CD4-positive, alpha-beta T cell (primary cell): ENCODE measurements at regions not wholly inside any gene's neighbourhood (a gene's known extent, or its start where the extent isn't known, plus 50 kb on each side); places are given as distances from the start of the nearest gene placed in this dataset.

Experiments used
- ATAC-seq: fragments of 200-7000 bp; cut with Tn5 transposase; one replicate; pipeline ENCODE4 v1.10.0; 2022; ENCODE audit warnings: mild to moderate bottlenecking; ENCODE audit not compliant: poor library complexity
- CTCF ChIA-PET: fragments of 350-600 bp; sonication (Branson Sonifier 250); formaldehyde crosslinking; loops from one replicate; lab custom pipeline; 2021; ENCODE audit warnings: antibody characterized with exemption, inconsistent platforms; lab: Charles Lee
- POLR2A ChIA-PET: fragments of 350-600 bp; sonication (Branson Sonifier 250); formaldehyde crosslinking; loops from one replicate; lab custom pipeline; 2021; ENCODE audit warnings: antibody characterized with exemption, inconsistent platforms; lab: Charles Lee
- DNase-seq, 14 experiments: peaks; one replicate each; pipeline ENCODE4 v3.0.0-alpha.2; 2013 to 2020; ENCODE audit warnings: mixed read lengths in 2 of 14
- H3K27ac ChIP-seq, 2 donors: one replicate each; pipeline versions ENCODE4 v1.5.1 to v1.7.0; 2013; ENCODE audit warnings: low read length in 2 of 2, low read depth in 1 of 2, mild to moderate bottlenecking in 1 of 2
- H3K27me3 ChIP-seq, 2 experiments: 1 replicate in 1 of 2; 2 replicates in 1 of 2; pipeline versions ENCODE4 v1.6.1 to v1.7.0; 2013; ENCODE audit warnings: low read length in 2 of 2, control low read depth in 1 of 2, mild to moderate bottlenecking in 1 of 2, moderate library complexity in 1 of 2; ENCODE audit not compliant: insufficient read depth in 2 of 2, control insufficient read depth in 1 of 2
- H3K36me3 ChIP-seq: one replicate; pipeline ENCODE4 v1.6.1; 2013; ENCODE audit warnings: low read length, control low read depth; ENCODE audit not compliant: insufficient read depth
- H3K4me1 ChIP-seq: one replicate; pipeline ENCODE4 v1.6.1; 2013; ENCODE audit warnings: low read length, control low read depth; ENCODE audit not compliant: insufficient read depth
- H3K4me3 ChIP-seq: one replicate; pipeline ENCODE4 v1.5.1; 2013; ENCODE audit warnings: mild to moderate bottlenecking, low read length, moderate library complexity
- H3K9me3 ChIP-seq, 2 experiments: 1 replicate in 1 of 2; 2 replicates in 1 of 2; pipeline versions ENCODE4 v1.6.1 to v1.7.0; 2013; ENCODE audit warnings: low read length in 2 of 2, mild to moderate bottlenecking in 2 of 2, control low read depth in 1 of 2, moderate library complexity in 1 of 2; ENCODE audit not compliant: control insufficient read depth in 1 of 2, insufficient read depth in 1 of 2
- H3K27ac Mint-ChIP-seq: one replicate; pipeline ENCODE4 v1.8.0; 2020; ENCODE audit warnings: mixed read lengths
- H3K27me3 Mint-ChIP-seq: one replicate; pipeline ENCODE4 v1.8.0; 2021; ENCODE audit warnings: mixed read lengths
- H3K36me3 Mint-ChIP-seq: one replicate; pipeline ENCODE4 v1.8.0; 2021; ENCODE audit warnings: low read depth, mixed read lengths
- H3K4me1 Mint-ChIP-seq: one replicate; pipeline ENCODE4 v1.8.0; 2021; ENCODE audit warnings: low read depth, mixed read lengths
- H3K4me3 Mint-ChIP-seq: one replicate; pipeline ENCODE4 v1.8.0; 2020; ENCODE audit warnings: mild to moderate bottlenecking, mixed read lengths
- H3K9me3 Mint-ChIP-seq: one replicate; pipeline ENCODE4 v1.8.0; 2020; ENCODE audit warnings: mixed read lengths
- CTCF ChIP-seq: fragments of 200-600 bp; IDR thresholded peaks from one replicate; pipeline ENCODE4 v1.8.0; 2022; ENCODE audit warnings: antibody characterized with exemption, mild to moderate bottlenecking
- intact Hi-C, 2 experiments: fragments of 100-400 bp; cut with DNase I in 1 of 2; cut with micrococcal nuclease in 1 of 2; formaldehyde crosslinking; loops; one replicate each; pipeline versions ENCODE4 v1.15.1 to v1.9.0; 2023 to 2025; cut with DNase I, micrococcal nuclease

GRCh38 chr3:56880720-56881575 is 79.2 kb upstream of the ARHGEF3 start:
- Mint-ChIP-seq H3K36me3 (peaks cover 37% of the 10 kb centered on the region), H3K9me3 (no peaks in the 10 kb centered on the region), H3K27ac (peak overlapping the region; percentile 87), H3K4me3 (no peak overlapping the region), H3K27me3 (no peaks in the 10 kb centered on the region), H3K4me1 (peaks cover 76% of the 10 kb centered on the region)
- POLR2A ChIA-PET = interaction anchor here (1.0 kb wide), 1 partner anchor 36 kb away, joined by 4 read pairs; no protein-coding TSS in a partner anchor
- Histone ChIP-seq H3K9me3 (no peaks in the 10 kb centered on the region), H3K36me3 (peaks cover 16% of the 10 kb centered on the region), H3K27ac (no peak overlapping the region), H3K4me3 (no peak overlapping the region), H3K27me3 (no peaks in the 10 kb centered on the region), H3K4me1 (peaks cover 43% of the 10 kb centered on the region)
- ATAC-seq (no peak), DNase-seq (no peak)
- TF ChIP-seq CTCF = no peak
- intact Hi-C loops = no loop called here
- CTCF ChIA-PET = interaction anchor here (0.6 to 1.0 kb wide), 3 partner anchors 10 to 47 kb away, joined by 3 to 4 read pairs (median 4); no protein-coding TSS in a partner anchor

- Mint-ChIP-seq H3K27ac (peak overlapping the region; percentile 87), H3K36me3 (peaks cover 37% of the 10 kb centered on the region), H3K4me3 (no peak overlapping the region), H3K4me1 (peaks cover 76% of the 10 kb centered on the region), H3K27me3 (no peaks in the 10 kb centered on the region), H3K9me3 (no peaks in the 10 kb centered on the region)
- Histone ChIP-seq H3K27ac (no peak overlapping the region), H3K36me3 (peaks cover 16% of the 10 kb centered on the region), H3K9me3 (no peaks in the 10 kb centered on the region), H3K27me3 (no peaks in the 10 kb centered on the region), H3K4me3 (no peak overlapping the region), H3K4me1 (peaks cover 42% of the 10 kb centered on the region)
- intact Hi-C loops = loop anchor here in 1 of 2 experiments (5.0 kb wide), 1 partner anchor 38 kb away; no protein-coding TSS in a partner anchor
- TF ChIP-seq CTCF = no peak
- DNase-seq = no peak
- ATAC-seq = no peak
- CTCF ChIA-PET = interaction anchor here (1.0 kb wide), 1 partner anchor 78 kb away, joined by 3 read pairs; the partner anchor contains the start of gene ARHGEF3
- POLR2A ChIA-PET = no interaction called here
These were observed 77.9 kb upstream of the ARHGEF3 start for GRCh38 chr3:56879436-56880215.

GRCh38 chr3:56878074-56878473 is 76.3 kb upstream of the ARHGEF3 start:
- Mint-ChIP-seq H3K36me3 (peaks cover 37% of the 10 kb centered on the region), H3K4me3 (peak overlapping the region; percentile 67), H3K27ac (peak overlapping the region; percentile 87), H3K4me1 (peaks cover 82% of the 10 kb centered on the region), H3K27me3 (no peaks in the 10 kb centered on the region), H3K9me3 (no peaks in the 10 kb centered on the region)
- DNase-seq (peak in 13 of 14 experiments; percentile 7 to 65 (median 25)), ATAC-seq (peak; percentile 96)
- peaks cover 16% of the 10 kb centered on the region for H3K36me3 ChIP-seq
- no peaks in the 10 kb centered on the region for H3K9me3 ChIP-seq
- CTCF ChIA-PET = interaction anchor here (0.9 to 1.3 kb wide), 3 partner anchors 38 to 176 kb away, joined by 3 read pairs; no protein-coding TSS in a partner anchor
- H3K4me3 ChIP-seq = no peak overlapping the region
- POLR2A ChIA-PET = interaction anchor here (0.6 to 1.9 kb wide), 15 partner anchors 9 to 815 kb away, joined by 3 to 10 read pairs (median 4); partner anchors contain the start of gene TASOR
- intact Hi-C loops = loop anchor here in 1 of 2 experiments (5.0 kb wide), 1 partner anchor 39 kb away; no protein-coding TSS in a partner anchor
- peak overlapping the region in 1 of 2 donors; percentile 1 for H3K27ac ChIP-seq
- peaks cover 37% of the 10 kb centered on the region for H3K4me1 ChIP-seq
- H3K27me3 ChIP-seq = no peaks in the 10 kb centered on the region
- no peak for TF ChIP-seq CTCF
